ENCODE measurements at regions not wholly inside any gene's neighbourhood (a gene's known extent, or its start where the extent isn't known, plus 50 kb on each side); places are given as distances from the start of the nearest gene placed in this dataset.
"Not testable (repeated sequence)": the region's sequence is repeated elsewhere in the genome, so short reads cannot be mapped to it uniquely, and the experiment has no call there.

DNA sequence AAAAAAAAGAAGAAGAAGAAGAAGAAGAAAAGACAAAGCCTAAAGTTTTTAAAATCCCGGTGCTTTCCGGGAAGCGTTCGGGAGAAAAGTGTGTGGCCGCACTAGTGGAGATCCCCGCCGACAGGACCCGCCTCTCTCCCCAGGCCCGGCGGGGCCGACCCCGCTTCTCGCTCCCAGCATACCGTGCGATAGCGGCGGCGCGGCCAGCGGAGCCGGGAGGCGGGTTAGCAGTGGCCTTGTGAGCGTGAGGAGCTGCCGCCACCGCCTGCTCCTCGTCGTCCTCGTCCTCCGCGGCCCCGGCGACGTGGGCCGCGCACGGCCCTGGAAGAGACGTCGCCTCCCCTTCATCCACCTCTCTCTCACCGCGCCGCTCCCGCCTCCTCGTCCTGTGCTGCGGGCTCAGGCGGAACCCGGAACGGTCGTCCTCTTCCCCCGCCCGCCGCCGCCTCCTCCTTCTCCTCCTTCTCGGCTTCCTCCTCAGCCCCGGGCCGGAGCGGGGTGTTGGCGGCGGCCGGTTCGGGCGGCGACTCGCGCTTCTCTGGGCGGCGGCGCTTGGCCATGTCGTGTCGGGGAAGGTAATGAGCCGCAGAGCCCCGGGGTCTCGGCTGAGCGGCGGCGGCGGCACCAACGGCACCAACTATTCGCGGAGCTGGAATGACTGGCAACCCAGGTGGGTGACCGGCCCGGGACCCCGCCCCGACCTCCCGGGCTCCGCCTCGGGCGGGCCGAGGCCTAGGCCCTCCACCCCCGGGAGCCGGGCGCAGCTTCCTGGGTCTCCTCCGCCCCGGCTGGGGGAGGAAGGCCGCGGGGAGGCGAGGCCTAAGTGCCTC is 62.6 kb upstream of the CDR2 start:
- H3K9me3 ChIP-seq (ENCODE audit: control insufficient read depth, low read length); H3K4me1 ChIP-seq (ENCODE audit: control insufficient read depth, insufficient read depth, low read length); H3K27me3 ChIP-seq (ENCODE audit: control insufficient read depth, insufficient read depth, low read length); H3K4me3 ChIP-seq (ENCODE audit: low read length); H3K36me3 ChIP-seq (ENCODE audit: control insufficient read depth, insufficient read depth, low read length): not testable (repeated sequence)
- peak overlapping the region; percentile 65 for H3K9ac ChIP-seq (ENCODE audit: low read length)

DNA sequence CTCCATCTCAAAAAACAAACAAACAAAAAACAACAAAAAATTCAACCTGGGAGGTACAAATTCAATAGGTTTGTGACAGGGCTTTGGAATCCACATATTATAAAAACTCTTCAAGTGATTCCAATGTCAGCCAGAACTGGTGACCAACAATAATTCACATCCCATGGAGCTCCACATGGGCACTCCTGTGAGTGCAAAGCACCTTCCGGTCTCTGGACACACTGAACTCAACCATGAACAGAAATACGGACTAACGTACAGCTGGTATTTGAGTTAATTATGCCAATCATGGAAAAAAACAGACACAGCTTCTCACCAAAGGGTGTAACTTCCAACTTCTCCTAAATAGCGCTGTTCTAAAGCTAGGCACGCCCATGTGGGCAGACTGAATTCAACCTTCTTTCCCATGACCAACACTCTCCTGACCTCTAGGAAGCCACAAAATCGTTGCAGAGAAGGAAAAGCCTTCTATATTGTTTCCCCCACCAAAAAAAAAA is 62.0 kb upstream of the CDR2 start:
- H3K36me3 ChIP-seq (ENCODE audit: control insufficient read depth, insufficient read depth, low read length); H3K27me3 ChIP-seq (ENCODE audit: control insufficient read depth, insufficient read depth, low read length); H3K9me3 ChIP-seq (ENCODE audit: control insufficient read depth, low read length); H3K4me3 ChIP-seq (ENCODE audit: low read length); H3K4me1 ChIP-seq (ENCODE audit: control insufficient read depth, insufficient read depth, low read length): not testable (repeated sequence)
- H3K9ac ChIP-seq (ENCODE audit: low read length) = peak overlapping the region; percentile 65

DNA sequence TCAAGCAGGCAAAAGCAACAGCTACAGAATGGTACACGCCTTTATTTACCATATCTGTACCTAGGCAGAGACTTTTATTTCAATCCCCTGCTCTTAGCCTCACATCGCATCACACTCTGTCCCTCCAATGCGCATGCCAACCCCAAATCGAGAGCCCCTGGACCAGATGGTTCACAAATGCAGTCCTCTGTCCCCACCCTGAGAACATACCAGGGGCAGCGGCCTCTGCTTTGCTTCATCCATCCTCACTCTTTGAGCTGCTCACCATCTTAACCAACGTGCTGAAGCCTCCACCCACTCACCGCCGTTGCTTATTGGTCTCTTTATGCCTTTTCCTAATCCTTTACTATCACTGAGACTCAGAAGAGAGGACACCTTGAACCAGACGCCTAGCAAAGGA is 56.9 kb upstream of the CDR2 start:
- not testable (repeated sequence) for H3K9ac ChIP-seq (ENCODE audit: low read length); H3K9me3 ChIP-seq (ENCODE audit: control insufficient read depth, low read length); H3K4me3 ChIP-seq (ENCODE audit: low read length); H3K27me3 ChIP-seq (ENCODE audit: control insufficient read depth, insufficient read depth, low read length); H3K4me1 ChIP-seq (ENCODE audit: control insufficient read depth, insufficient read depth, low read length); H3K36me3 ChIP-seq (ENCODE audit: control insufficient read depth, insufficient read depth, low read length)

DNA sequence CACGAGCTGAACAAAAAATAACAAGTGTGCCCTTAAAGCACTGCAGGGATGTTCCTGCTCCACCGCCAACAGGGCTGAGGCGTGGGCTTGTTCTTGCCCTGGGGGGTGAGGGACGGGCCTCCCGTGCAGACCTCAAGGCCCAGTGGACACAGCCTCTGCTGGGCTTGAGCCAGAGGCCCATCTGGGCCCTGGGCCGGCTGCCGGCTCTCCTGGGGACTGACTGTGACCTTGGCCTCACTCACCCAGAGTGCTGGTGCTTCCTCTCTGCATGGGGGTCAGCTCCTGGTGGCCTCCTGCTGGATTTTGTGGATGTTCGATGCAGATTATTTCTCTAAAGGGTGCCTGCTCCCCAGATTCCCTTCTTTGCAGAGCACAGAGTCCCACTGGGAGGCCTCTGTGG is 54.2 kb upstream of the CDR2 start:
- no peaks in the 10 kb centered on the region for H3K36me3 ChIP-seq (ENCODE audit: control insufficient read depth, insufficient read depth, low read length)

DNA sequence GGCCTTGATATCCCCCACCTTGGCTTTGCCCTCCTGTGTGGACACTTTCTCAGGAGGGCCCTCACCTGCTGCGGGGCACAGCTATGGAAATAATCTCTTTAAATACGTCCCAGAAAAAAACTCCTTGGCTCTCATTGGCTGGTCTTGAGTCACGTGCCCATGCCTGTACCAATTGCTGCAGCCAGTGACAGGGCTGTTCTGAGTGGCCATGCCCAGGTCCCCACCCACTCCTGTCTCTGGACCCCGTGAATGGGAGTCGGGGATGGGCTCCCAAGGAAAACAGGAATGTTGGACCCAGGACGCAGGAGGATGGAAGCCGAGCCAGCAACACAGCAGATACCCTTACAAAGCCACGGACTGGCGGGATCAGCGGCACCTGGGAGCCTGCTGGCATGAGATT is 53.1 kb upstream of the CDR2 start:
- Histone ChIP-seq H3K9ac (ENCODE audit: low read length) (no peak overlapping the region), H3K4me3 (ENCODE audit: low read length) (no peak overlapping the region), H3K36me3 (ENCODE audit: control insufficient read depth, insufficient read depth, low read length) (no peaks in the 10 kb centered on the region), H3K9me3 (ENCODE audit: control insufficient read depth, low read length) (no peaks in the 10 kb centered on the region), H3K27me3 (ENCODE audit: control insufficient read depth, insufficient read depth, low read length) (no peaks in the 10 kb centered on the region), H3K4me1 (ENCODE audit: control insufficient read depth, insufficient read depth, low read length) (no peaks in the 10 kb centered on the region)

More for the DNA sequence above, 54.2 kb upstream of the CDR2 start:
- Histone ChIP-seq H3K9ac (ENCODE audit: low read length) (no peak overlapping the region), H3K4me1 (ENCODE audit: control insufficient read depth, insufficient read depth, low read length) (no peaks in the 10 kb centered on the region), H3K27me3 (ENCODE audit: control insufficient read depth, insufficient read depth, low read length) (no peaks in the 10 kb centered on the region), H3K4me3 (ENCODE audit: low read length) (no peak overlapping the region), H3K9me3 (ENCODE audit: control insufficient read depth, low read length) (no peaks in the 10 kb centered on the region)

DNA sequence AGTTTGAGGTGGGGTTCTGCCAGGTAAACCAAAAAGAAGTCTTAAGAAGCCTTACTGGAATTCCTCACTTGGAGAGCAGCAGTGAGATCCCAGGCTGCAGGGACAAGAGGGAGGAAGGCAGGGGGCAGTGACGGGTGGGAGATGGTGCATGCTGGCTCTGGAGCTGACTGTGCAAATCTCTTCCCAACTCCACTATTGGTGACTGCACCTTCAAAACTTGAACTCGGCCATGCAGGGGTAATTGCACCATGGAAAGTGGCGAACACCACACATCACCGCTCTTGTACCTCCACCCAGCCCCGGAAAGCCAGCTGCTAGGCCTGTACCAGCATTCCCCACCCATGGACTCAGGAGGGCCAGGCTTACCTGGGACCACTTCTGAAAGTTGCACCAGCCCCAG is 51.4 kb upstream of the CDR2 start:
- no peaks in the 10 kb centered on the region for H3K27me3 ChIP-seq (ENCODE audit: control insufficient read depth, insufficient read depth, low read length)
- no peak overlapping the region for H3K4me3 ChIP-seq (ENCODE audit: low read length)
- H3K9ac ChIP-seq (ENCODE audit: low read length) = no peak overlapping the region
- H3K4me1 ChIP-seq (ENCODE audit: control insufficient read depth, insufficient read depth, low read length) = no peaks in the 10 kb centered on the region
- H3K9me3 ChIP-seq (ENCODE audit: control insufficient read depth, low read length) = no peaks in the 10 kb centered on the region
- no peaks in the 10 kb centered on the region for H3K36me3 ChIP-seq (ENCODE audit: control insufficient read depth, insufficient read depth, low read length)

DNA sequence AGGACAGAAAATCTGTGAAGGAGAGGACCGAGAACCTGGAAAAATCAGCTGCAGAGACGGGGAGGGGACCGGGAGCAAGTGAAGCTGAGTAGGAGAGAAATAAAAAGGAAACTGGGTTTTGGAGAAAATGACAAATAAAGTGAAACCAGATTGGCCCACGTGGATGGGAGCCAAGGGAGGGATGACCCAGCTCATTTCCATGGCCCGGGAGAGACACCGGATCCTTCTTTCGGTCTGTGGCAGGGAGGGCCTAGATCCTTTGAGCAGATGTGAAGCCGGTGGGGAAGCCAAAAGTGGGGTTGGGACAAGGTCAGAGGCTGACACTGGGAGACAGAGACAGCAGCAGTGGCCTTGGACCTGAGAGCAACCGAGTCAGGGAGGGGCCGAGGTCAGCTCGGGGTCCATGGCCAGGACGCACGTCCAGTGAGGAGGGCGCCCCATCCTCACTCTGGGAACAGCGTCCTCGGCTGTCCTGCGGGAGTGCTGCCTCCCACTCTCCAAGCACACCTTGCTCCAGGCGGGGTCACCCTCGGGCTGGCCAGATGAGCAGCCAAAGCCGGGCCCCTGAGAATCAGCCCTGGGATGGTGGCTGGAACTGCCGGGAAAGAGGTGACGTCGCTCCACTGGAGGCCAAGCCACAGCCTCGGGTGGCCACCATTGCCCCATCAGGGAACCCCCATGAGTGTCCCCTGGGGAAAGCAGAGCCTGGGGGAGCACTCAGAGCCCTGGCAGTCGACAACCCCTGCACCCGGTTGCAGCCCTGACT is 50.8 kb upstream of the CDR2 start:
- H3K4me3 ChIP-seq (ENCODE audit: low read length) = no peak overlapping the region
- H3K9ac ChIP-seq (ENCODE audit: low read length) = peak overlapping the region; percentile 34
- no peaks in the 10 kb centered on the region for H3K4me1 ChIP-seq (ENCODE audit: control insufficient read depth, insufficient read depth, low read length)
- H3K36me3 ChIP-seq (ENCODE audit: control insufficient read depth, insufficient read depth, low read length) = no peaks in the 10 kb centered on the region
- H3K27me3 ChIP-seq (ENCODE audit: control insufficient read depth, insufficient read depth, low read length) = no peaks in the 10 kb centered on the region
- H3K9me3 ChIP-seq (ENCODE audit: control insufficient read depth, low read length) = no peaks in the 10 kb centered on the region

DNA sequence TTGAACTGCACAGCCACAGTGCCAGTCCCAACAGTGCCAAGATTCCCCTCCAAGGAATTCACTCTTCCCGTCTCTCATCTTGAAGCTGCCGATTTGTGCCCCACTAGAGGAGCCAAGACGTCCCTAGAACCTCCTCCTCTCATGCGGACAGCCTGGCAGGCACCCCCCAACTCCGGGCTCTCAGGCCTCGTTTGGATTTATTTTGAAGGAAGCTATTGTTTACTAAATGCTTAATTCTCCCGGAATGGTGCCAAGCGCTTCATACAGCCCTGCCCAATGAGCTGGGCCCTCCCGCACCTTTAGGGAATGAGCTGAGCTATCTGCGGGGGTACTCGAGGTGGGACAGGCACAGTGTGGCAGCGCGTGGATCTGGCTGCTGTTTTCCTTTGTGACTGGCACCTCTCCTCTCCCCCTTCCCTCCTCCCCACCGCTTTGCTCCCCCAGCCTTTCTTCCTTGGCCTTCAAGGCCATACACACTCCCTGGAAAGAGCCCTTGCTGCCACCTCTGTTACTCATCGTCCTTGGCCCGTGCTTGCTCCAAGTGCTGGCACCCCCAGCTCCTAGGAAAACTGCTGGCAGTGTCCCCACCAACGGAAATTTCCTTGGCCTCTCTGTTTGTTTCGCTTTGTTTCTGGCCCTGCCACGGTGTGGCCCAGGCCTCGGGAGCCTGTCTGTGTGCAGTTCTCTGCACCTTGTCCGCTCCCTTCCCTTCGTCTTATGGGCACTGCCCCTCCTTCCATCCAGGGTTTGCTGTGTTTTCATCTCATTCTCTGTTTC is 49.9 kb upstream of the CDR2 start:
- H3K36me3 ChIP-seq (ENCODE audit: control insufficient read depth, insufficient read depth, low read length) = no peaks in the 10 kb centered on the region
- H3K4me1 ChIP-seq (ENCODE audit: control insufficient read depth, insufficient read depth, low read length) = no peaks in the 10 kb centered on the region
- H3K27me3 ChIP-seq (ENCODE audit: control insufficient read depth, insufficient read depth, low read length) = no peaks in the 10 kb centered on the region
- no peak overlapping the region for H3K4me3 ChIP-seq (ENCODE audit: low read length)
- H3K9me3 ChIP-seq (ENCODE audit: control insufficient read depth, low read length) = no peaks in the 10 kb centered on the region
- peak overlapping the region; percentile 34 for H3K9ac ChIP-seq (ENCODE audit: low read length)

Measured in mucosa of stomach (tissue), 1 donor.